ENCODE measurements at regions not wholly inside any gene's neighbourhood (a gene's known extent, or its start where the extent isn't known, plus 50 kb on each side); places are given as distances from the start of the nearest gene placed in this dataset.

GRCh38 chr3:127082066-127082465, 99.2 kb downstream of the PLXNA1 start:
- TF ChIP-seq CTCF (IDR thresholded peaks at IDR 0.05) (no peak), ZFX (IDR thresholded peaks at IDR 0.05; ENCODE audit: borderline replicate concordance) (no peak)
